ENCODE measurements at regions not wholly inside any gene's neighbourhood (a gene's known extent, or its start where the extent isn't known, plus 50 kb on each side); places are given as distances from the start of the nearest gene placed in this dataset.

GRCh38 chr13:23022704-23023103 is 158.1 kb upstream of the SGCG start:
- H3K27ac ChIP-seq (ENCODE audit: low read length): no peak overlapping the region
- H3K27me3 ChIP-seq (ENCODE audit: control insufficient read depth, insufficient read depth, low read length): no peaks in the 10 kb centered on the region
- CTCF ChIA-PET: no interaction called here
- no peak for TF ChIP-seq SIN3A (IDR thresholded peaks at IDR 0.05; ENCODE audit: borderline replicate concordance, insufficient read depth, low read depth, low read length)
- TF ChIP-seq POLR2AphosphoS5 (IDR thresholded peaks at IDR 0.05; ENCODE audit: low read depth, low read length): no peak
- no peak for TF ChIP-seq REST (IDR thresholded peaks at IDR 0.05; ENCODE audit: insufficient read depth in 1 of 2, low read depth in 2 of 2, low read length in 1 of 2)
- no peak for TF ChIP-seq TCF7L2 (IDR thresholded peaks at IDR 0.05; ENCODE audit: low read depth, low read length)
- no peak for TF ChIP-seq CTCF (IDR thresholded peaks at IDR 0.05)
- POLR2A ChIA-PET: no interaction called here
- no peaks in the 10 kb centered on the region for H3K4me1 ChIP-seq (ENCODE audit: control insufficient read depth, insufficient read depth, low read length)
- in situ Hi-C loops (cut with HindIII; ENCODE audit: low pct_unique_long_range_greater_than_20kb, low sequenced_read_pairs): no loop called here
- BruUV-seq (replicated peaks): no TSS peak
- no peaks in the 10 kb centered on the region for H3K9me3 ChIP-seq (ENCODE audit: control insufficient read depth, insufficient read depth, low read depth, low read length)
- no peaks in the 10 kb centered on the region for H3K36me3 ChIP-seq (ENCODE audit: control insufficient read depth, insufficient read depth, low read length)
- intact Hi-C loops (cut with micrococcal nuclease; ENCODE audit: unreplicated experiment): no loop called here
- H3K4me3 ChIP-seq (ENCODE audit: low read depth in 2 of 2, low read length in 2 of 2): no peak overlapping the region
- ATAC-seq (no peak), DNase-seq (ENCODE audit: low read depth, low spot score) (no peak)

- TF ChIP-seq SIN3A (IDR thresholded peaks at IDR 0.05; ENCODE audit: borderline replicate concordance, insufficient read depth, low read depth, low read length) (no peak), CTCF (IDR thresholded peaks at IDR 0.05) (no peak), POLR2AphosphoS5 (IDR thresholded peaks at IDR 0.05; ENCODE audit: low read depth, low read length) (no peak), REST (IDR thresholded peaks at IDR 0.05; ENCODE audit: insufficient read depth in 1 of 2, low read depth in 2 of 2, low read length in 1 of 2) (no peak), TCF7L2 (IDR thresholded peaks at IDR 0.05; ENCODE audit: low read depth, low read length) (no peak)
- CTCF ChIA-PET: no interaction called here
Measured at GRCh38 chr13:23025864-23026608, 154.7 kb upstream of the SGCG start.

More at GRCh38 chr13:23025864-23026608, 154.7 kb upstream of the SGCG start:
- intact Hi-C loops (cut with micrococcal nuclease; ENCODE audit: unreplicated experiment): no loop called here
- Histone ChIP-seq H3K4me1 (ENCODE audit: control insufficient read depth, insufficient read depth, low read length) (no peaks in the 10 kb centered on the region), H3K27ac (ENCODE audit: low read length) (no peak overlapping the region), H3K9me3 (ENCODE audit: control insufficient read depth, insufficient read depth, low read depth, low read length) (no peaks in the 10 kb centered on the region), H3K36me3 (ENCODE audit: control insufficient read depth, insufficient read depth, low read length) (no peaks in the 10 kb centered on the region), H3K27me3 (ENCODE audit: control insufficient read depth, insufficient read depth, low read length) (no peaks in the 10 kb centered on the region), H3K4me3 (ENCODE audit: low read depth in 2 of 2, low read length in 2 of 2) (no peak overlapping the region)
- no TSS peak for BruUV-seq (replicated peaks)
- ATAC-seq: no peak
- POLR2A ChIA-PET: no interaction called here
- DNase-seq (ENCODE audit: low read depth, low spot score): no peak
- in situ Hi-C loops (cut with HindIII; ENCODE audit: low pct_unique_long_range_greater_than_20kb, low sequenced_read_pairs): no loop called here
